ENCODE measurements at regions not wholly inside any gene's neighbourhood (a gene's known extent, or its start where the extent isn't known, plus 50 kb on each side); places are given as distances from the start of the nearest gene placed in this dataset.

DNA sequence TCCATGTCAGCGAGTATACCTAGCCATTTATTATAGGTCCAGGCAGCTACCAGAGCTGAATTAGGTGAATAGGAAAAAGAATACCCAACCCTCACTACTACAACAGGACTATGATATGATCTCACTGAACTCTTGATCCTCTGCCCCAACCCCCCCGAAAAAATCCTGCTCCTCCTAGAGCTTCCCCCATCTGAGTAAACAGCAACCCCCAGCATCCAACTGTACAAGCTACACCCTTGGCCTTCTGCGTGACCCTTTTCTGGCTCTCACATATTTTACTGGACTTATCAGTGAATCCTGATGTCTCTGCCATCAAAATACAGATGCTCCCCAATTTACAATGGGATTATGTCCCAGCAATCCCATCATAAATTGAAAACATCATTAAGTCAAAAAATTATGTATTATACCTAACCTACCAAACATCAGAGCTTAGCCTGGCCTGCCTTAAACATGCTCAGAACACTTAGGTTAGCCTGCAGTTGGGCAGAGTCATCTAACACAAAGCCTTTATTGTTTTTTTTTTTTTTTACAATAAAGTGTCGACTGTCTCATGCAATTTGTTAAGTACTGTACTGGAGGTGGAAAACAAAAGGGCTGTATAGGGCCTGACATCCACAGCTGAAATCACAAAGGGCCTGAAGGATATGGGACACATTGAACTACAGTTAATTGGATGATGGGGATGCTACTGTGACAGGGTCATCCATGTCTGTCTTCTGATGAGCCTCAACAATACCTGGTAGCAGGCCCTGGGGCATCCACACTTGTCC lies 128.9 kb upstream of the ERCC6L2 start:
- CTCF ChIA-PET: interaction anchor here (0.6 to 2.7 kb wide), 3 partner anchors 10 to 47 kb away, joined by 3 to 10 read pairs (median 3); no protein-coding TSS in a partner anchor
- intact Hi-C loops (cut with micrococcal nuclease): no loop called here
- TF ChIP-seq, protein P1, sequence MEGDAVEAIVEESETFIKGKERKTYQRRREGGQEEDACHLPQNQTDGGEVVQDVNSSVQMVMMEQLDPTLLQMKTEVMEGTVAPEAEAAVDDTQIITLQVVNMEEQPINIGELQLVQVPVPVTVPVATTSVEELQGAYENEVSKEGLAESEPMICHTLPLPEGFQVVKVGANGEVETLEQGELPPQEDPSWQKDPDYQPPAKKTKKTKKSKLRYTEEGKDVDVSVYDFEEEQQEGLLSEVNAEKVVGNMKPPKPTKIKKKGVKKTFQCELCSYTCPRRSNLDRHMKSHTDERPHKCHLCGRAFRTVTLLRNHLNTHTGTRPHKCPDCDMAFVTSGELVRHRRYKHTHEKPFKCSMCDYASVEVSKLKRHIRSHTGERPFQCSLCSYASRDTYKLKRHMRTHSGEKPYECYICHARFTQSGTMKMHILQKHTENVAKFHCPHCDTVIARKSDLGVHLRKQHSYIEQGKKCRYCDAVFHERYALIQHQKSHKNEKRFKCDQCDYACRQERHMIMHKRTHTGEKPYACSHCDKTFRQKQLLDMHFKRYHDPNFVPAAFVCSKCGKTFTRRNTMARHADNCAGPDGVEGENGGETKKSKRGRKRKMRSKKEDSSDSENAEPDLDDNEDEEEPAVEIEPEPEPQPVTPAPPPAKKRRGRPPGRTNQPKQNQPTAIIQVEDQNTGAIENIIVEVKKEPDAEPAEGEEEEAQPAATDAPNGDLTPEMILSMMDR (IDR thresholded peaks at IDR 0.05): no peak
- Mint-ChIP-seq H3K4me1 (ENCODE audit: low read depth) (peaks cover 14% of the 10 kb centered on the region), H3K27me3 (peaks cover 8% of the 10 kb centered on the region), H3K4me3 (no peak overlapping the region), H3K9me3 (no peaks in the 10 kb centered on the region), H3K36me3 (ENCODE audit: low read depth) (no peaks in the 10 kb centered on the region), H3K27ac (no peak overlapping the region)
- DNase-seq (no peak), ATAC-seq (no peak)
- POLR2A ChIA-PET: no interaction called here

DNA sequence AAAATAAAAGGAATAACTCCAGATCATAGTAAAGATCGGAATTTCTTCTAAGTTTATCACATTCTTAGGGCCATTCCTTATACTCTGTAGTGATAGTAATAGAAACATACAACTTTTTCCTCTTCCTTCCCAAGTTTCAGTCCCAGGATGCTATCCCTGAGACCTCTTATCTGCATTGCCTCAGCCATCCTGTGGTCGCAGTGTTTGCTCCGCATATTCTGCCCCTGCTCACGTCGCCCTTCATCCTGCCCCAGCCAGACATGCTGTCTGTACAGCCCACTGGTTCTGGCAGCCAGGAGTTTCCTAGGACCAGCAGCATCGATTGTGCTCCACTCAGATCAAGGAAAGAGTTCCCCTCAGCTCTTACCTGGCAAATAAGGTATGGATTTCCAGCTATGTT lies 132.7 kb upstream of the ERCC6L2 start:
- DNase-seq (no peak), ATAC-seq (no peak)
- intact Hi-C loops (cut with micrococcal nuclease): no loop called here
- no peak overlapping the region for H3K27ac Mint-ChIP-seq
- H3K36me3 Mint-ChIP-seq (ENCODE audit: low read depth): no peaks in the 10 kb centered on the region
- POLR2A ChIA-PET: interaction anchor here (0.7 kb wide), 1 partner anchor 403 kb away, joined by 3 read pairs; no protein-coding TSS in a partner anchor
- no peaks in the 10 kb centered on the region for H3K9me3 Mint-ChIP-seq
- no peak overlapping the region for H3K4me3 Mint-ChIP-seq
- TF ChIP-seq, protein P1 (IDR thresholded peaks at IDR 0.05): no peak
- peaks cover 6% of the 10 kb centered on the region for H3K27me3 Mint-ChIP-seq
- peaks cover 3% of the 10 kb centered on the region for H3K4me1 Mint-ChIP-seq (ENCODE audit: low read depth)
- CTCF ChIA-PET: interaction anchor here (1.0 kb wide), 1 partner anchor 10 kb away, joined by 3 read pairs; no protein-coding TSS in a partner anchor

DNA sequence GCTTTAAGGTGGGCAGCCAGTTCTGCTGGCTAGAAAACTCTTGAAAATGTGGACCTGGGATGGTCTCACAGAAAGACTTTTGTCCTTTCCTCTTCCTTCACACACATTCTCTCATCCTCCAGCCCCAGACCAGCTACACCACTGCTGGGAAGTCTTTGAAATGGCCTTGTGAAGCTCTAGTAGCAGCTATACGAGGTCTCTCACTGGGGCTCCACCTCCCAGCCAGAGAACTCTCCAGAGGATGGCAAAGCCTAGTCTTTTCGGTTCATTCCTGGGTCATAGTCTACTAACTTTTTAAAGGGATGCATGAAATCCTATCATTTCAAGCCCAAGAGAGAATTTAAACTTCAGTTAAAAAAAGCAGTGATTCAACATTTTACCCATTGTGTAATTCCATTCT lies 133.9 kb upstream of the ERCC6L2 start:
- intact Hi-C loops (cut with micrococcal nuclease): no loop called here
- Mint-ChIP-seq H3K9me3 (no peaks in the 10 kb centered on the region), H3K36me3 (ENCODE audit: low read depth) (no peaks in the 10 kb centered on the region), H3K27ac (no peak overlapping the region), H3K4me1 (ENCODE audit: low read depth) (peaks cover 3% of the 10 kb centered on the region), H3K4me3 (no peak overlapping the region), H3K27me3 (peaks cover 6% of the 10 kb centered on the region)
- TF ChIP-seq, protein P1 (IDR thresholded peaks at IDR 0.05): no peak
- ChIA-PET POLR2A (no interaction called here), CTCF (interaction anchor here (0.7 kb wide), 1 partner anchor 476 kb away, joined by 3 read pairs; no protein-coding TSS in a partner anchor)
- DNase-seq (no peak), ATAC-seq (no peak)

DNA sequence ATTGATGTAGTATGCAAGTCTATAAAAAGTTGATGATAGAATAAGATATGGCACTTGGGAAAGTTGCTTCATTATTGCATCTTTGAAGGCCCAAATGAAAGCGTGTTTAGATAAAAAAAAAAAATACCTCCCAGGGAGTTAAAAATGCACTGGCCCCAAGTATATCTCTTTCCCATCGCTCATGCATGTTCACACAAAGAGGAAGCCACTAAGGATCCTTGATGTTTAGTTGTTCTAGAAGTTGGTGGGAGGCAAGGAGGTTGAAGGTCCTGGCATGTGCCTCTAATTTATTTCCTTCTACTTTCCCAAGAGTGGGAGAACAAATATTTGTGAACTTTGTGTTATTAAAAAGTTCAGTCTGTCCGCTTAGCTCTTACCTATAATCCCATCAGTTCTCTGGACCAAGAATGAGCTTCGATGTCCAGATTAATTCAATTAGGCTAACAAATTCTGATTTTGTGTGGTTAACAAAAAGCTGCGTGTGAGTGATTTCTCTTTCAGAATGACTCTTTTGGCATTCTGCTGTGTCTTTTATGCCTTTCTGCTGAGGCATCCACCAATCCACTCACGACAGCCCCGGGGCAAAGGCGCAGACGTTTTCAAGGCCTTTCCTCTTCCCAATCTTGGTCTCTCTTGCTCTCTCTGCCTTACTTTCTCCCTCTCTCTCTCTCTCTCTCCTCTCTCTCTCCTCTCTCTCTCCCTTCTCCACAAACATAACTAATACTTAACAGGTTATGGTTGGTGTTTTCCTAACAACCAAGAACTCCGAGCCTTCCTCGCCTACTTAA lies 135.1 kb upstream of the ERCC6L2 start:
- CTCF ChIA-PET: interaction anchor here (0.7 to 1.6 kb wide), 2 partner anchors 13 to 477 kb away, joined by 3 read pairs; no protein-coding TSS in a partner anchor

More for the DNA sequence above, 135.1 kb upstream of the ERCC6L2 start:
- intact Hi-C loops (cut with micrococcal nuclease): no loop called here
- Mint-ChIP-seq H3K27me3 (peaks cover 6% of the 10 kb centered on the region), H3K4me3 (no peak overlapping the region), H3K27ac (no peak overlapping the region), H3K4me1 (ENCODE audit: low read depth) (peaks cover 10% of the 10 kb centered on the region), H3K9me3 (no peaks in the 10 kb centered on the region), H3K36me3 (ENCODE audit: low read depth) (no peaks in the 10 kb centered on the region)
- DNase-seq: no peak
- POLR2A ChIA-PET: no interaction called here
- TF ChIP-seq, protein P1 (IDR thresholded peaks at IDR 0.05): no peak
- no peak for ATAC-seq
